Right renal cortex interstitium (tissue), 3 donors: ENCODE measurements at regions not wholly inside any gene's neighbourhood (a gene's known extent, or its start where the extent isn't known, plus 50 kb on each side); places are given as distances from the start of the nearest gene placed in this dataset.

Experiments used
- DNase-seq, 3 donors: peaks; one replicate each; pipeline ENCODE4 v3.0.0-alpha.2; 2013; ENCODE audit warnings: low read depth in 3 of 3, low spot score in 2 of 3

- no peak for DNase-seq
Observed at GRCh38 chr2:217691920-217692666, 310.7 kb downstream of the TNS1 start.

GRCh38 chr2:217691516-217691915 lies 311.3 kb downstream of the TNS1 start:
- DNase-seq, result no peak

GRCh38 chr2:217689053-217689452 lies 313.7 kb downstream of the TNS1 start:
- DNase-seq, result no peak

DNA sequence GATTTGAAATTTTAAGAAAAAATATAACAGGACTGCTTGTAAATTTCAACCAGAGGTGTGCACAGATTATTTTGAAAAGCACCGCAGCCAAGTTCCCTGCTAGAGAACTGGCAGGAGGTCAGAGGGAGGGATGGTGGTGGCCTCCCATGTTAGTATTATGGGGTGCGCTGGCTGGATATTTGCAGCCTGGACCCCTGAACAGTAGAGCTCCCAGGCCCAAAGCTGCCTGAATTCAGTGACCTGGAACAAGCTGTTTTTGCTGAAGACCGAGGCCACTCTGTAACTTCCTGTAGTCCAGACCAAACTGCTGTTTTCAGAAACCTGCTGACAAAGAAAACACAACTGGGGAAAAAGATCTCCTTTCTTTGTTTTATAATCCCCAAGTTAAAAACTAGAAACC lies 314.3 kb downstream of the TNS1 start:
- DNase-seq, result no peak

DNA sequence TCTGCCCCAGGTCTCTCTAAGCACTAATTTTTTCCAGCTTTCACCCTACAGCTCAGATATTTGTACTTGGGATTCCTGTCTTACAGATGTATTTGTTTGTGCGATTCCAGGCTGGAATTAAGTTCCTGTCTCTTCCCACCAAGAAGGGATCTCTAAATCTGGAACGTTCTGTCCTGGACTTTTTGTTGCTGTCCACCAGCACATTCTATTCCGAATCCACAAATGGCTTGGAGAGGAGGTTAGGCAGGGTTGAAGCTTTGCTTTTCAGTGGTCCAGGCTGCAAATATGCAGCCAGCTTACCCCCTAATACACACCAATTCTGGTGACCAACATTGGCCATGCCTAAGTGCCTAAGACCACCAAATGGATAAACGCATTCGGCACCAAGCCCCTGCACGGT lies 315.0 kb downstream of the TNS1 start:
- DNase-seq, result no peak

- no peak for DNase-seq
Observed at GRCh38 chr2:217685255-217685605, 317.6 kb downstream of the TNS1 start.

GRCh38 chr2:217684431-217685254 lies 318.2 kb downstream of the TNS1 start:
- DNase-seq, result no peak

- no peak for DNase-seq
Observed at GRCh38 chr2:217683106-217683870, 319.5 kb downstream of the TNS1 start.

DNA sequence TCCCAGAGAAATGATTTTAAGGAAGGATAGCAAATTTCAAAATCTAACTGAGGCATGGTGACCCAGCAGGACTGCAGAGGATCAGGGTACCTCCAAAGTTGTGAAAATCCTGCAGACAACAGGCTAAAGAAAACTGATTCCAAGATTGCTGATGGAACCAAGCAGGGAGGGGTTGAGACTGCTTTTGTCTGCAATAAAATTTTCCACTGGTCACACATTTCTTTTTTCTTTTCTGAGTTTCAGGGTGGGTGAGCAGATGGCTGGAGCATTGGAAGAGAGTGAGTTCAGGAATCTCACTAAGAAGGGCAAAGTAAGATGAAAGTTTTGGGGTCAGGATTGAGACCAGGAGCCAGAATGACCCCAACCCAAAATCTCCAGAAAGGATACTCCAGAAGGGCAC lies 321.0 kb downstream of the TNS1 start:
- no peak for DNase-seq

DNA sequence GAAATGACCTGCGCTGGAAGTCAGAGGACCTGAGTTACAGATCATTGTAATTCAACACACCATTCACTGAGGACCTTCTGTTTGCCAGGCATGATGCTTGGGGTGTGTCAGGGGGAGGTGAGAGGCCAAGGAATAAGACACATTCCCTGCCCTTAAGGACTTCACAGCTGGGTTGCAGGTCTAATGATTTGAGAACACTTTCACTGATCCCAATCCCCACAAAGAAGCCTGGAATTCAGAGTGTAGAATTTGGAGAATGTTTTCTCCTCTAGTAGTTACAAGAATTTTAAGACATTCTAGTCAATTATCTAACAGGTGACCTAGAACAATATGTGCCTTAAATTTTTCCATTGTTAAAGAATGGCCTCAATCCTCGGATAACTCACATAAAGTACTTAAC lies 322.4 kb downstream of the TNS1 start:
- no peak for DNase-seq

- no peak for DNase-seq
Observed at GRCh38 chr2:217673627-217674026, 329.2 kb downstream of the TNS1 start.

DNA sequence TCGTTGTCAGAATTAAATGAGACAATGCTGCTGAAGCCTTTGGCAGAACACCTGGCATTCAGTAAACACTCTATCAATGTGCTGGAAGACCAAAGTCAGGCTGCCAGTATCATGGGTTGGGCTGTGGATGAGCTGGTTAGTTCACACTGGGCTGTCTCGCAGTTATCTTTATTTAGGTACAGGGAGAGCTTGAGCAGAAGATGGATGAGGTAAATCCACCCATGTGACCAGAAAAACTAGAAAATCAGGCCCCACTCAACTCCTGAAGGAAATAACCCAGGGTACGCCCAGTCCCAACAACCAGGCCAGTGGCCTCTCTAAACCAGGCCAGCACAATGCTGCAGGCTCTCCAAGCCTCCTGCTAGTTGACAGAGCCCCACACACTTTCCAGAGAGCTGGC lies 330.3 kb downstream of the TNS1 start:
- DNase-seq, result no peak

GRCh38 chr2:217671871-217672270 lies 330.9 kb downstream of the TNS1 start:
- no peak for DNase-seq

DNA sequence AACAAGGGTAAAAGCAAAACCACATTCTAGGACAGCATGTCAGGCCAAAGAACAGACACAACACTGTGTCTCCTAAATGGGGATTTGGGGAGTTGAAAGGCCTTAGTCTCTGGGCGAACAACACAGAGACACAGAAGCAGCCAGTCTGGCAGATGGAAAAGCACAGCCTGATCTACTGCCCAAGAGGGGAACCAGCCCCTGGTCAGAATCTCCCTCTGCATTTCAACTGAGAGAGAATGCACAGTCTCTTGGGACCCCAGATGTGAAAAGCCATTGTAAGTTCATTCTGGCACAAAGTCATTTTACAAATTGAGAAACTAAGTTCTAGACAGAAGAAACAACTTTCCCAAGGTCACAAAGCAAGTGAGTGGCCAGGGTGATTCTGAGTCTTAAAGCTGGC lies 331.7 kb downstream of the TNS1 start:
- no peak for DNase-seq

GRCh38 chr2:217669831-217670230 lies 333.0 kb downstream of the TNS1 start:
- DNase-seq, result no peak

DNA sequence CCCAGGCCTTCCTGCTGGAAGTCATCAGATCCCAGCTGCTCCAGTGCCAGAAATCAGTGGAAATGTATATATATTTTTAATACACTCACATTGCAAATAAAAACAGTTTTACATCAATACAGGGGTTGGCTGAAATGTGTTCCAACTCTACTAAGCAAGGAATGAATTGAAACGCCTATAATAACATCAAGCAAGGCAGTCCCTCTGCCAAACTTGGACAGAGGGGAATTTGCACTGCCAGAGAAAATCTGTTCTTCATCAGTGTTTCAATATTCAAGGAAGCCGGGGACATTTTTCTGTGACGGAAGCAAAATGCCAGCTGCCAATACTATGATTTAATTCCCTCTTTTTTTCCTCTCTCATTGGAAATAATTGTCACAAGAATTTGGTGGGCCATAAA lies 335.3 kb downstream of the TNS1 start:
- no peak for DNase-seq

- no peak for DNase-seq
Observed at GRCh38 chr2:217667035-217667434, 335.8 kb downstream of the TNS1 start.

DNA sequence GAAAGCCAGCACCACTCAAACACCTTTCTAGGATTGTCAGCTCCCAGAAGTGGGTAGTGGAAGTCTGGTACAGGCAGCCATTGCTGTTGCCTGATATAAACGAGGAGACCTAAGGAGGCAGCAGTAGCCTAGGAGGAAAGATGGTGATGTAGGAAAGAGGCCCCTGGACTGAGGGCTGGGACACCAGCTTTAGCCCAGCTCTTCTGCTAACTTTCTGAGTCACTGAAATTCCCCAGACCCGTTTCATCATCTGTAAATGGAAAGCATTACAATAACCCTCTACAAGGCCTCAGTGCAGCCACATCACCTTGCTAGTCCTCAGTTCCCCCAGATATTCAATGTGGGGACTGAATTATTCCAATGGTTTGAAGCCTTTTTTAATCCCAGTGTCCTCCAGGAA lies 336.5 kb downstream of the TNS1 start:
- no peak for DNase-seq

DNA sequence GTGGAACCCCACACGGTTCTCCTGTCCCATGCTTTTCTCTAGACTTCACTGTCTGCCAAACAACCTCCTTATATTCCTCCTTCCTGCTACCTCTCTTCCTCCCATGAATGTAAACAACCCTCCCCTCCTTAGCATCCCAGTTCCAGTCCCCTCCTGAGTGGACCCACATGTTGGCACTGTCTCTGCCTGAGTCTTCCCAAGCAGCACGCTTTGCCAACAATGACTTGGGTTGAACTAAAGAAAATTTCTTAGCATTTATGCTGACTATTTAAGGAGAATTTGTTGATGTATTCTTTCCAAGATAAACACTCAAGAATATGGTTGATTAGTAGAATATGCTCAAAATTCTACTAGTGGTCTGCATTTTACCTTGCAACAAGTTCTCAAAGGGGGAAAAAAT lies 338.0 kb downstream of the TNS1 start:
- no peak for DNase-seq

GRCh38 chr2:217662984-217663602 lies 339.7 kb downstream of the TNS1 start:
- DNase-seq, result no peak

- no peak for DNase-seq
Observed at GRCh38 chr2:217661378-217661777, 341.4 kb downstream of the TNS1 start.
